PC-9 (cell line): ENCODE measurements at regions not wholly inside any gene's neighbourhood (a gene's known extent, or its start where the extent isn't known, plus 50 kb on each side); places are given as distances from the start of the nearest gene placed in this dataset.

Experiments
- BruUV-seq: library from RNA; stranded (reverse); fragments of 400-500 nt; replicated peaks from 2 replicates; lab custom pipeline; 2021; lab: Mats Ljungman, UMichigan
- CTCF ChIA-PET: fragments of 300-600 bp; sonication (Branson Sonifier 250); formaldehyde crosslinking; loops from one replicate; lab custom pipeline; 2022; ENCODE audit warnings: antibody characterized with exemption; lab: Charles Lee
- POLR2A ChIA-PET: fragments of 300-600 bp; sonication (Branson Sonifier 250); formaldehyde crosslinking; loops from one replicate; lab custom pipeline; 2022; ENCODE audit warnings: antibody characterized with exemption; ENCODE audit not compliant: unreplicated experiment; lab: Charles Lee
- DNase-seq, 2 experiments: peaks; one replicate each; pipeline versions ENCODE4 v3.0.0 to v3.0.0-alpha.2; 2015 to 2022; ENCODE audit warnings: mixed read lengths in 1 of 2
- H2AFZ ChIP-seq: fragments of 200-600 bp; sonication (generic); 2 replicates; pipeline ENCODE4 v1.8.1; 2017; ENCODE audit warnings: antibody characterized with exemption
- H3F3A ChIP-seq: fragments of 200-600 bp; sonication (generic); 2 replicates; pipeline ENCODE4 v1.8.1; 2017; ENCODE audit warnings: antibody characterized with exemption, mild to moderate bottlenecking, low read depth; ENCODE audit not compliant: insufficient read depth
- H3K27ac ChIP-seq: fragments of 200-600 bp; sonication (generic); 2 replicates; pipeline ENCODE4 v1.6.1; 2016; ENCODE audit warnings: mixed run types
- H3K27me3 ChIP-seq: fragments of 200-600 bp; sonication (generic); 2 replicates; pipeline ENCODE4 v1.6.1; 2016; ENCODE audit warnings: low read depth, mixed run types; ENCODE audit not compliant: insufficient read depth
- H3K36me3 ChIP-seq: fragments of 200-600 bp; sonication (generic); 2 replicates; pipeline ENCODE4 v1.6.1; 2016; ENCODE audit warnings: low read depth, mixed run types
- H3K4me1 ChIP-seq: fragments of 200-600 bp; sonication (generic); replicated peaks from 2 replicates; pipeline ENCODE4 v1.6.1; 2016; ENCODE audit warnings: mixed run types; ENCODE audit not compliant: insufficient read depth
- H3K4me2 ChIP-seq: fragments of 200-600 bp; sonication (generic); 2 replicates; pipeline ENCODE4 v1.6.1; 2017; ENCODE audit warnings: mixed run types
- H3K4me3 ChIP-seq: fragments of 200-600 bp; sonication (generic); 2 replicates; pipeline ENCODE4 v1.6.1; 2016; ENCODE audit warnings: mixed run types
- H3K79me2 ChIP-seq: fragments of 200-600 bp; sonication (generic); 2 replicates; pipeline ENCODE4 v1.6.1; 2017; ENCODE audit warnings: low read depth, mixed run types
- H3K9me2 ChIP-seq: fragments of 200-600 bp; sonication (generic); 2 replicates; pipeline ENCODE4 v1.8.1; 2017; ENCODE audit warnings: mild to moderate bottlenecking; ENCODE audit not compliant: insufficient read depth
- H3K9me3 ChIP-seq: fragments of 200-600 bp; sonication (generic); 2 replicates; pipeline ENCODE4 v1.8.1; 2016; ENCODE audit warnings: low read depth; ENCODE audit not compliant: insufficient read depth
- H4K20me1 ChIP-seq: fragments of 200-600 bp; sonication (generic); 2 replicates; pipeline ENCODE4 v1.8.1; 2017; ENCODE audit not compliant: insufficient read depth
- EZH2 ChIP-seq: fragments of 200-600 bp; sonication (generic); IDR thresholded peaks from 2 replicates; pipeline ENCODE4 v1.8.0; 2017; ENCODE audit warnings: antibody characterized with exemption, low read depth
- intact Hi-C: fragments of 100-400 bp; cut with micrococcal nuclease; formaldehyde crosslinking; loops from one replicate; pipeline ENCODE4 v1.10.0; 2022; ENCODE audit not compliant: unreplicated experiment
- TF ChIP-seq, protein P1 (sequence below): fragments of 200-600 bp; sonication (generic); conservative IDR thresholded peaks from 2 replicates; pipeline ENCODE4 v1.6.1; 2017; ENCODE audit warnings: mixed run types, antibody characterized with exemption, mild to moderate bottlenecking, moderate library complexity

- no peak for TF ChIP-seq EZH2
- TF ChIP-seq, protein P1, sequence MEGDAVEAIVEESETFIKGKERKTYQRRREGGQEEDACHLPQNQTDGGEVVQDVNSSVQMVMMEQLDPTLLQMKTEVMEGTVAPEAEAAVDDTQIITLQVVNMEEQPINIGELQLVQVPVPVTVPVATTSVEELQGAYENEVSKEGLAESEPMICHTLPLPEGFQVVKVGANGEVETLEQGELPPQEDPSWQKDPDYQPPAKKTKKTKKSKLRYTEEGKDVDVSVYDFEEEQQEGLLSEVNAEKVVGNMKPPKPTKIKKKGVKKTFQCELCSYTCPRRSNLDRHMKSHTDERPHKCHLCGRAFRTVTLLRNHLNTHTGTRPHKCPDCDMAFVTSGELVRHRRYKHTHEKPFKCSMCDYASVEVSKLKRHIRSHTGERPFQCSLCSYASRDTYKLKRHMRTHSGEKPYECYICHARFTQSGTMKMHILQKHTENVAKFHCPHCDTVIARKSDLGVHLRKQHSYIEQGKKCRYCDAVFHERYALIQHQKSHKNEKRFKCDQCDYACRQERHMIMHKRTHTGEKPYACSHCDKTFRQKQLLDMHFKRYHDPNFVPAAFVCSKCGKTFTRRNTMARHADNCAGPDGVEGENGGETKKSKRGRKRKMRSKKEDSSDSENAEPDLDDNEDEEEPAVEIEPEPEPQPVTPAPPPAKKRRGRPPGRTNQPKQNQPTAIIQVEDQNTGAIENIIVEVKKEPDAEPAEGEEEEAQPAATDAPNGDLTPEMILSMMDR: no peak
- CTCF ChIA-PET: no interaction called here
- no peak overlapping the region for H3K4me3 ChIP-seq
Measured at GRCh38 chr4:119709418-119709817, 80.8 kb upstream of the PDE5A start.

GRCh38 chr4:119707336-119707735 lies 78.7 kb upstream of the PDE5A start:
- Histone ChIP-seq H3K79me2 (no peaks in the 10 kb centered on the region), H3K4me1 (no peaks in the 10 kb centered on the region), H3K27me3 (no peaks in the 10 kb centered on the region), H3K9me3 (no peaks in the 10 kb centered on the region; the same call in 1 of the 2 replicates), H3K36me3 (no peaks in the 10 kb centered on the region), H2AFZ (no peak overlapping the region), H3K4me3 (no peak overlapping the region), H3K27ac (no peak overlapping the region), H4K20me1 (no peaks in the 10 kb centered on the region), H3K4me2 (no peak overlapping the region), H3F3A (no peaks in the 10 kb centered on the region), H3K9me2 (no peaks in the 10 kb centered on the region)
- intact Hi-C loops: no loop called here
- no peak for TF ChIP-seq EZH2
- TF ChIP-seq, protein P1: no peak
- POLR2A ChIA-PET: no interaction called here
- no TSS peak for BruUV-seq
- DNase-seq: no peak
- CTCF ChIA-PET: no interaction called here

More at GRCh38 chr4:119709418-119709817, 80.8 kb upstream of the PDE5A start:
- Histone ChIP-seq H2AFZ (no peak overlapping the region), H3K4me2 (no peak overlapping the region), H3K27ac (no peak overlapping the region), H3K9me3 (no peaks in the 10 kb centered on the region), H3K4me1 (no peaks in the 10 kb centered on the region), H3K79me2 (no peaks in the 10 kb centered on the region), H3K27me3 (no peaks in the 10 kb centered on the region), H3K36me3 (no peaks in the 10 kb centered on the region), H3F3A (no peaks in the 10 kb centered on the region), H3K9me2 (no peaks in the 10 kb centered on the region), H4K20me1 (no peaks in the 10 kb centered on the region)
- intact Hi-C loops: no loop called here
- POLR2A ChIA-PET: no interaction called here
- no TSS peak for BruUV-seq
- no peak for DNase-seq

DNA sequence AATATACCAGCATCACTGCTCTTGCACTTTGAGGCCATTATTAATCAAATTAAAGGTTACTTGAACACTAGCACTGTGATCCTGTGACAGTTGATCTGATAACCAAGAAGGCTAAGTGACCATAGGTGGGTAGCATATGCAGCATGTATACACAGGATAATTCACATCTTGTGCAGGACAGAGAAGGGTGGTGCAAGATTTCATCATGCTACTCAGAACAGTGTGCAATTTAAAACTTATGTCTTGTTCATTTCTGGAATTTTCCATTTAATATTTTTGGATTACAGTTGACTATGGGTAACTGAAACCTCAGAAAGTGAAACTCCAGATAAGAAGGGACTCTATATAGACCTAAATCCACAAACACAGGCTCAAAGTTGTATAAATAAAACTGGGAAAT lies 78.2 kb upstream of the PDE5A start:
- Histone ChIP-seq H3K27ac (no peak overlapping the region), H3K4me1 (no peaks in the 10 kb centered on the region), H3K36me3 (no peaks in the 10 kb centered on the region), H4K20me1 (no peaks in the 10 kb centered on the region), H3K27me3 (no peaks in the 10 kb centered on the region), H3F3A (no peaks in the 10 kb centered on the region), H3K9me2 (no peaks in the 10 kb centered on the region), H3K9me3 (no peaks in the 10 kb centered on the region; the same call in 1 of the 2 replicates), H3K4me3 (no peak overlapping the region), H2AFZ (no peak overlapping the region), H3K4me2 (no peak overlapping the region), H3K79me2 (no peaks in the 10 kb centered on the region)
- DNase-seq: no peak
- TF ChIP-seq, protein P1: no peak
- no peak for TF ChIP-seq EZH2
- ChIA-PET CTCF (no interaction called here), POLR2A (no interaction called here)
- intact Hi-C loops: no loop called here
- BruUV-seq: no TSS peak
